HG03196 (cell line): ENCODE measurements at regions not wholly inside any gene's neighbourhood (a gene's known extent, or its start where the extent isn't known, plus 50 kb on each side); places are given as distances from the start of the nearest gene placed in this dataset.

ENCODE experiments used
- ATAC-seq: cut with Tn5 transposase; IDR thresholded peaks from one replicate; pipeline ENCODE4 v1.9.1; 2021; ENCODE audit not compliant: unreplicated experiment

GRCh38 chr14:101064121-101064661 lies 160.7 kb upstream of the RTL1 start:
- no peak for ATAC-seq

- ATAC-seq: no peak
Measured at GRCh38 chr14:101064718-101065117, 161.2 kb upstream of the RTL1 start.

GRCh38 chr14:101065246-101065645 lies 161.7 kb upstream of the RTL1 start:
- no peak for ATAC-seq

GRCh38 chr14:101065696-101066694 lies 162.5 kb upstream of the RTL1 start:
- ATAC-seq: no peak

GRCh38 chr14:101066826-101067510 lies 163.4 kb upstream of the RTL1 start:
- ATAC-seq: no peak

- no peak for ATAC-seq
Measured at GRCh38 chr14:101068313-101069227, 165.0 kb upstream of the RTL1 start.

- no peak for ATAC-seq
Measured at GRCh38 chr14:101069228-101069549, 165.7 kb upstream of the RTL1 start.

GRCh38 chr14:101069666-101070362 lies 166.3 kb upstream of the RTL1 start:
- no peak for ATAC-seq

GRCh38 chr14:101070540-101071492 lies 167.3 kb upstream of the RTL1 start:
- ATAC-seq: no peak

- ATAC-seq: no peak
Measured at GRCh38 chr14:101071493-101071906, 168.0 kb upstream of the RTL1 start.

GRCh38 chr14:101072070-101072469 lies 168.5 kb upstream of the RTL1 start:
- no peak for ATAC-seq

- no peak for ATAC-seq
Measured at GRCh38 chr14:101072531-101072930, 169.0 kb upstream of the RTL1 start.

- peak; percentile 83 for ATAC-seq
Measured at GRCh38 chr14:101072945-101073597, 169.5 kb upstream of the RTL1 start.

GRCh38 chr14:101073598-101073965 lies 170.1 kb upstream of the RTL1 start:
- ATAC-seq: no peak

- no peak for ATAC-seq
Measured at GRCh38 chr14:101074196-101075024, 170.9 kb upstream of the RTL1 start.

GRCh38 chr14:101075025-101075800 lies 171.7 kb upstream of the RTL1 start:
- ATAC-seq: peak; percentile 48

GRCh38 chr14:101075801-101076413 lies 172.4 kb upstream of the RTL1 start:
- no peak for ATAC-seq
